NB4 (cell line): ENCODE measurements at regions not wholly inside any gene's neighbourhood (a gene's known extent, or its start where the extent isn't known, plus 50 kb on each side); places are given as distances from the start of the nearest gene placed in this dataset.

Source experiments
- DNase-seq: peaks from one replicate; pipeline ENCODE4 v3.0.0; 2010; ENCODE audit warnings: low read depth
- H3K4me3 ChIP-seq: one replicate; pipeline ENCODE4 v1.5.1; 2011; ENCODE audit warnings: mild to moderate bottlenecking, low read depth, low read length, moderate library complexity
- CTCF ChIP-seq: IDR thresholded peaks from one replicate; pipeline ENCODE4 v1.5.1; 2012; ENCODE audit warnings: low read depth, low read length
- MYC ChIP-seq: IDR thresholded peaks from 2 replicates; pipeline ENCODE4 v1.6.1; 2011; ENCODE audit warnings: low read depth, low read length
- POLR2A ChIP-seq: IDR thresholded peaks from 2 replicates; pipeline ENCODE4 v1.6.1; 2011; ENCODE audit warnings: mild to moderate bottlenecking; ENCODE audit not compliant: insufficient read length; ENCODE audit errors: extremely low read depth
- TF ChIP-seq, protein P1 (sequence below): IDR thresholded peaks from 2 replicates; pipeline ENCODE4 v1.6.1; 2011; ENCODE audit warnings: low read depth, low read length

DNA sequence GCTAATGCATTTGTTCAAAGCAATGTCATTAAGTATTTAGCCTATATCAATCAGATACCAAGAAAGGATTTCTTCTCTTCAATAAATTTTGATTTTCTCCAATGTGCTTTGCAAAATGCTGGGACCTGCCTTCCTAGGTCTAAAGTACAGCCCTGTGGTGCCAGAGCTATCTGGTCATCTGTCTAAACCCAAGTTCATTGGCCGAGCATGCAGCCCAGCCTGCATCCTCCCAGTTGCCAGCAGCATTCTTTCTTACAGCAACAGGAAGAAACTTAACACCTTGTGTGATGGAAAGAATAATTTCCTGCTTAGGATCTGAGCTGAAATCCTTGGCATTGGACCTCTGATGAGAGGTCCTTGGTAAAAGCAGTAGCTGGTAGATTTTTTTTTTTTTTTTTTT is 310.0 kb downstream of the RBM26 start:
- TF ChIP-seq MYC (no peak), POLR2A (no peak), CTCF (no peak)
- TF ChIP-seq, protein P1, sequence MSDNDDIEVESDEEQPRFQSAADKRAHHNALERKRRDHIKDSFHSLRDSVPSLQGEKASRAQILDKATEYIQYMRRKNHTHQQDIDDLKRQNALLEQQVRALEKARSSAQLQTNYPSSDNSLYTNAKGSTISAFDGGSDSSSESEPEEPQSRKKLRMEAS = no peak
- H3K4me3 ChIP-seq = no peak overlapping the region
- DNase-seq = no peak

GRCh38 chr13:79090552-79091124 is 315.4 kb downstream of the RBM26 start:
- no peak overlapping the region for H3K4me3 ChIP-seq
- TF ChIP-seq, protein P1 = no peak
- TF ChIP-seq MYC = no peak
- no peak for TF ChIP-seq CTCF
- TF ChIP-seq POLR2A = no peak
- DNase-seq = peak; percentile 53

DNA sequence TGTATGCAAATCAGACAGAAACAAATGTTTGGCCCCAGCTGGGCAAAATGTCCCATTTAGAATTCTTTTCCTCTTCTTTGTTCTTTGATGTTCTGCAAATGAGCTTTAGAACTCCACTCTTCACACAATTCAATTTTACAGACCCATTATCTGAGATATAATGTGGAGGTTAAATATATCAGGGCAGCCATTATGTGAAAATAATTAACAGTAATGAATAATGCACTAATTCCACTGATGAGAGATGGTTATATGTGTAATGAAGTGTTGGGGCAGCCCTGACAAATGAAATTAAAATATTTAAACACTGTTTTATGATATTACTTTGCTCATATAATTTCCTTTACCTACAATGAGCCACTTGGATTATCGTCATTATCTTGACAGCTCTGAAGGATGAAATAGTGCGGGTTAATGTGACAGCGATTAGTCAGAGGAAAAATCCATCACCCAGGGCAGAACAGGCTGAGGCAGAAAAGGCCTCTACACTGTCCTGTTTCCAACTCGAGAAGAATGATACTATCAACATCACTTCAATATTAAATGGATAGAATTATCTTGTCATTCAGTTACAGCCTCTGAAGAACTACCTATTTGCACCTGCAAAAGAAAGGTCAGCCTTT is 321.1 kb downstream of the RBM26 start:
- no peak for TF ChIP-seq CTCF
- TF ChIP-seq MYC = no peak
- TF ChIP-seq, protein P1 = no peak
- TF ChIP-seq POLR2A = no peak
- no peak for DNase-seq
- no peak overlapping the region for H3K4me3 ChIP-seq

DNA sequence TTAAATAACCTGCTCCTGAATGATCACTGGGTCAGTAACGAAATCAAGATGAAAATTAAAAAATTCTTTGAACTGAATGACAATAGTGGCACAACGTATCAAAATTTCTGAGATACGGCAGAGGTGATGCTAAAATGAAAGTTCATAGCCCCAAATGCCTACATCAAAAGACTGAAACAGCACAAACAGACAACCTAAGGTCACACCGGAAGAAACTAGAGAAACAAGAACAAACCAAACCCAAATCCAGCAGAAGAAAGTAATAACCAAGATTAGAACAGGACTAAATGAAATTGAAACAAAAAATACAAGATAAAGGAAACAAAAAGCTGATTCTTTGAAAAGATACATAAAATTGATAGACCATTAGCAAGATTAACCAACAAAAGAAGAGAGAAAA is 324.1 kb downstream of the RBM26 start:
- TF ChIP-seq MYC = no peak
- no peak overlapping the region for H3K4me3 ChIP-seq
- no peak for DNase-seq

GRCh38 chr13:79079351-79079839 is 326.7 kb downstream of the RBM26 start:
- DNase-seq = no peak
- no peak for TF ChIP-seq POLR2A
- TF ChIP-seq MYC = no peak
- TF ChIP-seq CTCF = no peak
- TF ChIP-seq, protein P1 = no peak
- no peak overlapping the region for H3K4me3 ChIP-seq

GRCh38 chr13:79075703-79076102 is 330.4 kb downstream of the RBM26 start:
- H3K4me3 ChIP-seq = no peak overlapping the region
- TF ChIP-seq POLR2A (no peak), CTCF (no peak)
- TF ChIP-seq, protein P1 = no peak
- no peak for DNase-seq
